DMS 273 treated with DMSO at 0.1 percent for 48 hours (cell line): ENCODE measurements at regions not wholly inside any gene's neighbourhood (a gene's known extent, or its start where the extent isn't known, plus 50 kb on each side); places are given as distances from the start of the nearest gene placed in this dataset.

Experiments
- DNase-seq: peaks from one replicate; lab custom pipeline; 2025; lab: John Stamatoyannopoulos, UW

DNA sequence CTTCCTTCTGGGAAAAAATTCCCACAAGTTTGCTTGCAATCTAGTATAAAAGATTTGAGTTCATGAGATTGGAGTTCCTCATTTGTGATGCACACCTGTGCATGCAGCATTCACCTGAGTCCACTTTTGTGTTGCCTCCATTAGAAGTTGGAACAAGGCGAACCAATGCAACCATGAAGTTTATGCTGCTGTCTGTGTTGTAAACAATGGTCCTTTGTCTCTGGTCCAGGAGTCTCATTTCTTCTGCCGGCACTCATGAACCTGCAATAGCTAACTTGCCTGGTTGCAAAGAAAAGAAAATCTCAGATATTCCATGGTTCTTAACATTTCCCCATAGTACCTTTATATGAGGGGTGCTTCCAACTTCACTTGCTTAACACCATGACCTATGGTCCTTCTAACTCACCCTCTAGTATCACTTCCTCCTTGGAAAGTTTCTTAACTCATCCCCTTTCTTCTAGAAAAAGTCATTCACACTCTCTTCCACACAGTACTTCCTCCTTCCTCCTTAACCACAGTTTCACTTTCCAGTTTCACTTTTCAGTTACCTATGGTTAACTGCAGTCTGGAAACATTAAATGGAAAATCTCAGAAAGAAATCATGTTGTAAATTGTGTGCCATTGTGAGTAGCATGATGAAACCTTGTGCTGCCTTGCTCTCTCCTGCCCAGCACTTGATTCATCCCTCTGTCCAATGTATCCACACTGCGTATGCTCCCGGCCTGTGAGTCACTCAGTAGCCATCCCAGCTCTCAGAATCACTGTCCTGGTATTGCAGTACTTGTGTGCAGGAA, 128.8 kb upstream of the TRIB2 start:
- no peak for DNase-seq

GRCh38 chr2:12588986-12589385, 127.8 kb upstream of the TRIB2 start:
- no peak for DNase-seq

- DNase-seq, result no peak
Measured at GRCh38 chr2:12589802-12590320, 126.9 kb upstream of the TRIB2 start.

GRCh38 chr2:12592296-12592695, 124.4 kb upstream of the TRIB2 start:
- DNase-seq, result no peak

GRCh38 chr2:12594590-12594989, 122.1 kb upstream of the TRIB2 start:
- DNase-seq, result no peak

DNA sequence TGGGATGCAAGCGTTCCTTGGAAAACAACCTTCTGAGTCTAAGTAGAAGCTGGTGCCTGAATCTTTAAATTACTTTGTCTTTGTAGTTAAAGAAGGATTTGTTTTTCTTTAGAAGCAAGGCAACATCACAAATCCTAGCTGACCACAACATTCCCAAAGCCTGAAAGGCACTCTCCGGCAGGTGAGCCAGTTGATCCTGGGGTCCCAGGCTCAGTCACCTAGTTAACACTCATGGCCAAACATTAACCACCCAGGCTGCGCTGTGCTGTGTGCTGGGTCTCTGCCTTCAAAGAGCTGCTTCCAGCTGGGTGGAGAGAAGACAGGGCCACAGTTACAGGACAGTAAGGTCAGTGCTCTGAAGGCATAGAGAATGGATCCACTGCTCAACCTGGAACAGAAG, 120.0 kb upstream of the TRIB2 start:
- no peak for DNase-seq

- no peak for DNase-seq
Measured at GRCh38 chr2:12597610-12598009, 119.1 kb upstream of the TRIB2 start.

GRCh38 chr2:12602661-12603060, 114.1 kb upstream of the TRIB2 start:
- no peak for DNase-seq

DNA sequence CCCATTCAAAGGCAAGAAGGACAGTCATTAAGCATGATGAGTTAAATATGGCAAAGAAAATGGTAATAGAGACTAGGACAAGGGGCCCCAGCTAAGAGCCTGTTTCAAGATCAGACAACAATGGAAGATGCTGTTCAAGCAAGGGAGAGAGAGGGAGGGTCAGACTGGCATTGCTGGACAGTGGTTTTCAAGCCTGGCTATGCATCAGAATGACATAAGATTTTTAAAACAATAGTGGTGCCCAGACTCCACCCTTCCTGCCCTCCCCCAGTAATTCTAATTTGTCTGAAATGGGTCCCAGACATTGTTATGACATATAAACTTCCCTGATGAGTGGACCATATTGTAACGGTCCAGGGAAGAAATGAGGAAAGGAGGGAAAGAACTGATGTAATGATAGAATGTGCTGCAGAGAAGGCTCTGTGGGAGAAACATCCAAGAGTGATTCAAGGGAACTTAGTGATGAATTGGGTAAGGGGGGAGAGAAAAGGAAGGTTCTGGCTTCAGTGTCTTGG, 112.9 kb upstream of the TRIB2 start:
- no peak for DNase-seq

- DNase-seq, result no peak
Measured at GRCh38 chr2:12604341-12604740, 112.4 kb upstream of the TRIB2 start.

DNA sequence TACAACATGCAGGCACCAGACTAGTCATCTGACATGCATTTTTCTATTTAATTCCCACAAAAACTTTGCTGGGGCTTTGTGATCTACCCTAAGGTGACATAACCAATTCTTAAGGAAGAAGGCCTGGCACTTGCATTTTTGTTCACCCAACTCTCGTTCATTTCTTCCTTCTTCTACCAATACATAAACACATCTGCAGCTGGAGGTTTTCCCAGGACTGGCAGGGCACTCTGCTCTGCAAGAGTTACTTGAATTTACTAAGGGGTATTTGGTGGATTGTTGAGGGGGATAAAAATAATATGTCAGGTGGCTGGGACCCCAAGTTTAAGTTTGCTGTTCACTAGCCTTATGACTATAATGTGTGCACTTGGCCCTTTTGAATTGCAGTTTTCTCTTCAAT, 111.4 kb upstream of the TRIB2 start:
- DNase-seq, result no peak

GRCh38 chr2:12605936-12606335, 110.8 kb upstream of the TRIB2 start:
- DNase-seq, result no peak

DNA sequence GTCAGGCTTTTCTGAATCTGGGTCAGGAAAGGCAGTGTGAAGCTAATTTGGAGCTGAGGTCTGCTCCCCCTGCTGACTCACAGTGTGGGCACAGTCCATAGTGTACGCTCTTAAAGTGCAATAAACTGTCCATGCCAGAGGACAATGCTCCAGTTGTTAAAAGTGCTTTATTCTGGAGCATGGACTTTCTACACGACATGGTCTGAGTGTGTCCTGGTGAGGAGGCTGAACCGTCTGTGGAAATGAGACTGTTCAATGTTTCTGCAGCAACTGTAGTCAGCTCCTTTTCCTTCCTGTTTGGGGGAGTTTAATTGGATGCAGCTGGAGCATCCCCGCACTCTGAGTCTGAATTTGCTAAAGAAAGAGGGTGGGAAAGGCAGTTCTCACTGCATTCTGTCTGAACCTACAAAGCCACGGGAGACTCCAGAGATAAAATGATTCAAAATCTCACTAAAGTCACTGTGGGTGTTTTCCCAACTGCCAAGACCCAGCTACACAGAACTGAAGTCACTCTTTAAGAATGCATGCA, 110.2 kb upstream of the TRIB2 start:
- DNase-seq, result no peak

- DNase-seq, result no peak
Measured at GRCh38 chr2:12607971-12608370, 108.8 kb upstream of the TRIB2 start.

DNA sequence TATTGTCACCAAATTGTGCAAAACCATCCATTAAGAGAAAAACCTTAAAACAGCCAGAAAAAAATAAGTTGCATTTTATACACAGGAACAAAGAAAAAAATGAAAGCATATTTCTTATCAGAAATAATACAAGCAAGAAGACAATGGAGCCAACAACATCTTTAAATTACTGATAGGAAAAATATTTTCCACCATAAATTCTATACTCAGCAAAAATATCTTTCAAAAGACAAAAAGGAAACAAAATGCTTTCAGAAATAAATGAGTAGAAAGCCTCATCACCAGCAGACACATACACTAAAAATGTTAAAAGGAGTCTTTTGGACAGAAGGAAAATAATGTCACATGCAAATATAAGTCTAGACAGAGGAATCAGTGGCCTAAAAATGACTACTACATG, 106.4 kb upstream of the TRIB2 start:
- DNase-seq, result no peak

DNA sequence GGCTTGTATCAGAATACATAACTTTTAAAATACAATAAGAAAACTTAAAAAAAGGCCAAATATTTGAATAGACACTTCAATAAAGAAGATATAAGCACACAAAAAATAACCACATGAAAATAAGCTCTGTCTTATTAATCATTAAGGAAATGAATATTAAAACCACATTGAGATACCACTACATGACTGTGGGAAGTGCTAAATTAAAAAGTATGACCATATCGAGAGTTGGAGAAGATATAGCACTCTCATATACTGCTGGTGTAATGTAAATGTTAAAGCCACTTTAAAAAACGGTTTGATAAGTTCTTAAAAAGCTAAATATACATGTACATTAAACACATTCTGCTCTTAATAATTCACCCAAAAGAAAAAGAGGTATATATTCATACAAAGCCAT, 104.6 kb upstream of the TRIB2 start:
- DNase-seq, result no peak

- no peak for DNase-seq
Measured at GRCh38 chr2:12612671-12613070, 104.1 kb upstream of the TRIB2 start.

DNA sequence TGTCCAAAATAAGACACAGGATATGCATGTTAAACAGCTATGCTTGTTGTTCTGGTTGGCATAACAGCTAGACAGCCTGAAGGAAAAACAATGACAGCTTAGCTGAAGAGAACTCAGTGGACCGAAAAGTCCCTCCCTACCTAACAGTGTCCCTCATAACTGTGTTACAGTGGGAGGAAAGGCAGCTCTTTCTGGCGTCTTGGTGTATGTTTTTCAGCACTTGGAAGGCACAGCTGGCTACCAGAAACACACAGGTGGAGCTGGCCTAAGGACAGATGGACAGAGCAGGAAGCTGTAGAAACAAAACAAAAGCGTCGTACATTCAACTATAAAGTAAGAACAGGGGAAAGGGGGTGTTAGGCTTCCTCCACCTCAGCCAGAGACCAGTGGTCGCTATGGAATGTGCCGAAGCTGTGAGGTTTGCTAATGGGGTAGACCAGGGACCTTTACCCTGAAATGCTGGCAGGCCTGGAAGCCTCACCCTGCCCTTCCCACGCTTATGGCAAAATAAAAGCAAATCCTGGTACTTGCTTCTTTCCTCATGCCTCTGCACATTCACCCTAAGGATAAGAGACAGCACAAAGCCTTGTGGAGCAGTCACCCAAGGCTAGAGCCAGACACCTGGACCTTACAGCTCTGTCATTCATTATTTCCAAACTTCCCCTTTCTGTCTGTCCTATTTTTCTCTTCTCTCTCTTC, 103.5 kb upstream of the TRIB2 start:
- DNase-seq, result peak; percentile 20

- DNase-seq, result no peak
Measured at GRCh38 chr2:12615509-12615908, 101.2 kb upstream of the TRIB2 start.

GRCh38 chr2:12616456-12617156, 100.1 kb upstream of the TRIB2 start:
- DNase-seq, result no peak

- DNase-seq, result no peak
Measured at GRCh38 chr2:12617366-12617765, 99.4 kb upstream of the TRIB2 start.

DNA sequence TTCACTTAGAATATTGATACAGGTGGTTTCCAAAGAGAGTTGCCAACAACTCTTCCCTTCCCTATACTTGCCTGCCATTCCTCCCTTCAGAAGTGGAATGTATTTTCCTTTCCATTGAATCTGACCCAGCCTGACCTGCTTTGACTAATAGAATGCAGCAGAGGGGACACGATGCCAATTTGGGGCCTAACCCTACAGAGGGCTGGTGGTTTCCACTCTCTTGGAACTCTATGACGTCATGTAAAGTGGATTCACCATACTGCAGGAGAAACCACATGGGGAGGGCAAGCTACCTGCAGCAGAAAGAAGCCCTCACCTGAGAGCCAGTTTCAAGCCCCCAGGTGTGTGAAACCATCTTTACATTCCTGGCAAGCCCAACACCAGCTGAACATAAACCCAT, 98.9 kb upstream of the TRIB2 start:
- no peak for DNase-seq
